ENCODE measurements at regions not wholly inside any gene's neighbourhood (a gene's known extent, or its start where the extent isn't known, plus 50 kb on each side); places are given as distances from the start of the nearest gene placed in this dataset.
"Not testable (repeated sequence)": the region's sequence is repeated elsewhere in the genome, so short reads cannot be mapped to it uniquely, and the experiment has no call there.

GRCh38 chr12:8389296-8389695 is 66.5 kb upstream of the CLEC6A start:
- DNase-seq (ENCODE audit: low read depth in 2 of 2, low spot score in 1 of 2) = not testable (repeated sequence)

GRCh38 chr12:8390001-8390777 is 65.6 kb upstream of the CLEC6A start:
- DNase-seq (ENCODE audit: low read depth in 2 of 2, low spot score in 1 of 2) = peak in 1 of 2 donors; percentile 51

DNA sequence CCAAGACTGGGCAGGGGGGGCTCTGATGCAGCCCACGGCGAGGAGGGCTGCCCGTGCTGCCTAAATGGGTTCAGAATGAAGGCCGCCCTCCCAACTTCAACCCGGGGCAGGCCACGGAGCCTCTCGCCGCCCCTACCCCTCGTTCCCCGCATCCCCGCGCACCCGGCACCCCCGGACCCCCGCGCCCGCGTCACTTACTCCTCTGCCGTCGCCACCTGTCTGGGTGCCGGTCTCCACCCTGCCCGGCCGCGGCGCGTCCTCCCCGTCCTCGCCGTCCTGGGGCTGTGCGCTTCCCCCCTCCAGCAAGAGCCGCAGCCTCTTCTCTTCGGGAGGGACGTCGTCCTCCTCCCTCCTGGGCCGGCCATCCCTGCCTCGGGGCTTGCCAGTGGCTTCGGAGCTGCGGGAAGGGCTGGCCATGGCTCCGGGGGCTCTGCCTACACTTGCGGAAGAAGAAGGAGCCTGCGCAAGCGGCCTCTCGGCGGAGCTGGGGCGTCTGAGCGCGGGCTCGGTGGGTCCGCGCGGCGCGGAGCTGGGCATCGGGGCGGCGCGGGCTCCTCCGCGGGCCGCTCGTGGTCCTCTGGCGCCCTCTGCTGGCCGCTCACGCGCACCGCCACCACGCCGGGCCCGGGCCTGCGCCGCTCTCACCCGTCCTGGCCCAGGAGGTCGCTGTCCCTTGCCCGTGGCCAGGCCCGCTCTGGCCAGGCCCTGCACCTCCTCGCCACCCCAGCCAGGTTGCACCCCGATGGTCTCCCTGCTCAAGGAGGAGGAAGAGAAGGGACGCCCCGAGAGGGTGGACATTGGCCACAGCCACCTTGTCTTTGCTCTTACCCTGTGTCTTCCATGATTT is 59.3 kb upstream of the CLEC6A start:
- DNase-seq (ENCODE audit: low read depth in 2 of 2, low spot score in 1 of 2) = peak; percentile 20 to 48

DNA sequence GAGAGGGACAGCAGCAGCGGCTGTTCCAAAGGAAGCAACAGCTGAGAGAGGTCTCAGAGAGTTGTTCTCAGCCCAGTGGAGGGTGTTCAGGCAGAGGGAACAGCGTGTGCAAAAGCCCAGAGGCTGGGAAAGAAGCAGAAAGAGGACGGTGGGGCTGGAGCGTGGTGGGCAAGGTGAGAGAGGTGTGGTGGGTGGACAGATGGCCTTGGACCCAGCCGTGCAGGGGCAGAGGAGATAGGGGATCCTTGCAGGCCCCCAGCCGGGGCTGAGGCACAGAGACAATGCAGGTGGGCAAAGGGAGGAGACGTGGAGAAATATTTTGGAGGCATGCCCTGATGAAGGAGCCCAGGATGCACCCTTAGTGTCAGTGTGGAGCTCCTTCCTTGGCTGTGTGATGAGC is 58.4 kb upstream of the CLEC6A start:
- not testable (repeated sequence) for DNase-seq (ENCODE audit: low read depth in 2 of 2, low spot score in 1 of 2)

DNA sequence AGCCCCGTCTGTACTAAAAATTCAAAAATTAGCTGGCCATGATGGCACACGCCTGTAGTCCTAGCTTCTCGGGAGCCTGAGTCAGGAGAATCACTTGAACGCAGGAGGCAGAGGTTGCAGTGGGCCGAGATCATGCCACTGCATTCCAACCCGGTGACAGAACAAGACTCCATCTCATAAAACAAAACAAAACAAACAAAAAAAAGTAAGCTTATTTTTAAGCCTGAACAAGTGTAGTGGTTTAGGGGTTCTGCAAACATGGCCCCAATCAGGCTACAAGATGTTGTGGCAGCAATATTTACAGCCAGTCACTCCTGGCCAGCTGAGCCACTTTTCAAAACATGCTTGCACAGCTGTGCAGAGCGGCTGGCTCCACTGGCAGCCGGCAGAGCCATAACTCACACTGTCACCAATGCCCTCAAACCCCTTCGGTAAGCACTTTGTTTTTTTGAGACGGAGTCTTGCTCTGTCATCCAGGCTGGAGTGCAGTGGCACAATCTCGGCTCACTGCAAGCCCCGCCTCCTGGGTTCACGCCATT is 56.2 kb upstream of the CLEC6A start:
- DNase-seq (ENCODE audit: low read depth in 2 of 2, low spot score in 1 of 2) = not testable (repeated sequence)

GRCh38 chr12:8403834-8404233 is 51.9 kb upstream of the CLEC6A start:
- not testable (repeated sequence) for DNase-seq (ENCODE audit: low read depth in 2 of 2, low spot score in 1 of 2)

DNA sequence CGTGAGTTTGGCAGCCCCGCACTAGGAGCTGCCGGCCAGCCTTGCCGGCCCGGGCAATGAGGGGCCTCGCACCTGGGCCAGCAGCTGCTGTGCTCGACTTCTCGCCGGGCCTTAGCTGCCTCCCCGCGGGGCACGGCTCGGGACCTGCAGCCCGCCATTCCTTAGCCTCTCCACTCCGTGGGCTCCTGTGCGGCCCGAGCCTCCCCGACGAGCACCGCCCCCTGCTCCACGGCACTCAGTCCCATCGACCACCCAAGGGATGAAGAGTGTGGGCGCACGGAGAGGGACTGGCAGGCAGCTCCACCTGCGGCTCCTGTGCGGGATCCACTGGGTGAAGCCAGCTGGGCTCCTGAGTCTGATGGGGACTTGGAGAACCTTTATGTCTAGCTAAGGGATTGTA is 51.4 kb upstream of the CLEC6A start:
- DNase-seq (ENCODE audit: low read depth in 2 of 2, low spot score in 1 of 2) = not testable (repeated sequence)
